ENCODE measurements at regions not wholly inside any gene's neighbourhood (a gene's known extent, or its start where the extent isn't known, plus 50 kb on each side); places are given as distances from the start of the nearest gene placed in this dataset.
A peak's percentile ranks its signal among the peaks of the same experiment; 100 is the strongest.

DNA sequence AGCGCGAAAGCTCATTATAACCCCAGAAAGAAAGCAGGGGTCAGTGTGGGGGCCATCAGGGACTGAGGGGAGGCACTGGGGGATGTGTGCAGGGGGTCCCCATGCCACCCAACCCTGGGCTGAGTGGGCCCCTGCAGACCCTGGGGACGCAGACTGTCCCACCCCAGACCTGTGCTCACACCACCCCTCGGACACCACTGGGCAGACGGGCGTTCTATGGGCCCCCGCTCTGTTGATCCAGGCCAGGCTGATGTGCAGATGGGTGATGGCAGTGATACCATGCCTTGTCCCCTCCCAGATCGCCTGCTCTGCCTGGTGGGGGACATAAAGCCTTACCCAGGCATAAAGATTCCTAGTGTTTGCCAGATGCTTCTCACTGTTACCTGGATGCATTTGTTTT is 259.7 kb upstream of the TLE3 start:
- DNase-seq (ENCODE audit: low read depth, low spot score) = no peak
- no peak overlapping the region for H3K4me3 ChIP-seq (ENCODE audit: low read depth, low read length)
- TF ChIP-seq, protein P1, sequence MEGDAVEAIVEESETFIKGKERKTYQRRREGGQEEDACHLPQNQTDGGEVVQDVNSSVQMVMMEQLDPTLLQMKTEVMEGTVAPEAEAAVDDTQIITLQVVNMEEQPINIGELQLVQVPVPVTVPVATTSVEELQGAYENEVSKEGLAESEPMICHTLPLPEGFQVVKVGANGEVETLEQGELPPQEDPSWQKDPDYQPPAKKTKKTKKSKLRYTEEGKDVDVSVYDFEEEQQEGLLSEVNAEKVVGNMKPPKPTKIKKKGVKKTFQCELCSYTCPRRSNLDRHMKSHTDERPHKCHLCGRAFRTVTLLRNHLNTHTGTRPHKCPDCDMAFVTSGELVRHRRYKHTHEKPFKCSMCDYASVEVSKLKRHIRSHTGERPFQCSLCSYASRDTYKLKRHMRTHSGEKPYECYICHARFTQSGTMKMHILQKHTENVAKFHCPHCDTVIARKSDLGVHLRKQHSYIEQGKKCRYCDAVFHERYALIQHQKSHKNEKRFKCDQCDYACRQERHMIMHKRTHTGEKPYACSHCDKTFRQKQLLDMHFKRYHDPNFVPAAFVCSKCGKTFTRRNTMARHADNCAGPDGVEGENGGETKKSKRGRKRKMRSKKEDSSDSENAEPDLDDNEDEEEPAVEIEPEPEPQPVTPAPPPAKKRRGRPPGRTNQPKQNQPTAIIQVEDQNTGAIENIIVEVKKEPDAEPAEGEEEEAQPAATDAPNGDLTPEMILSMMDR (IDR thresholded peaks at IDR 0.05; ENCODE audit: low read depth, low read length) = no peak
- in situ Hi-C loops (cut with HindIII; ENCODE audit: low sequenced_read_pairs) = no loop called here

DNA sequence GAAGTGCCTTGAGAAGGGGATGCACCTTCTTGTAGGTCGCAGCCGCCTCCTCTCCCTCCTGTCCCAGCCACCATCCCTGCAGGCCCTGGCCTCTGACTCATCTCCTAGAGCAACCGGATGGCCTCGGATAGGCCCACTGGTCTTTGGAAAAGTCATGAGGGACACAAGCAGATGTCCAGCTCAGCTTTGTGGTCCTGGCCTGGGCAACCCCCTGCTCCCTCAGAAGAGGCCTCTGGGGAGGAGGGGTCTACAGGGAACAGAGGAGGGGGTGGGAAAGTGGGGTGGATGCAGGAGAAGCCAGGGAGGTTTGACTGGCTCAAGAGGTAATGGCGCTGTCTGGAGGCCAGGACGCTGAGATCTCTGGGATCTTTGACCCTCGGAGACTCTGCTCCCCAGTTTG is 259.2 kb upstream of the TLE3 start:
- in situ Hi-C loops (cut with HindIII; ENCODE audit: low sequenced_read_pairs) = no loop called here
- no peak overlapping the region for H3K4me3 ChIP-seq (ENCODE audit: low read depth, low read length)
- no peak for DNase-seq (ENCODE audit: low read depth, low spot score)
- TF ChIP-seq, protein P1 (IDR thresholded peaks at IDR 0.05; ENCODE audit: low read depth, low read length) = no peak

DNA sequence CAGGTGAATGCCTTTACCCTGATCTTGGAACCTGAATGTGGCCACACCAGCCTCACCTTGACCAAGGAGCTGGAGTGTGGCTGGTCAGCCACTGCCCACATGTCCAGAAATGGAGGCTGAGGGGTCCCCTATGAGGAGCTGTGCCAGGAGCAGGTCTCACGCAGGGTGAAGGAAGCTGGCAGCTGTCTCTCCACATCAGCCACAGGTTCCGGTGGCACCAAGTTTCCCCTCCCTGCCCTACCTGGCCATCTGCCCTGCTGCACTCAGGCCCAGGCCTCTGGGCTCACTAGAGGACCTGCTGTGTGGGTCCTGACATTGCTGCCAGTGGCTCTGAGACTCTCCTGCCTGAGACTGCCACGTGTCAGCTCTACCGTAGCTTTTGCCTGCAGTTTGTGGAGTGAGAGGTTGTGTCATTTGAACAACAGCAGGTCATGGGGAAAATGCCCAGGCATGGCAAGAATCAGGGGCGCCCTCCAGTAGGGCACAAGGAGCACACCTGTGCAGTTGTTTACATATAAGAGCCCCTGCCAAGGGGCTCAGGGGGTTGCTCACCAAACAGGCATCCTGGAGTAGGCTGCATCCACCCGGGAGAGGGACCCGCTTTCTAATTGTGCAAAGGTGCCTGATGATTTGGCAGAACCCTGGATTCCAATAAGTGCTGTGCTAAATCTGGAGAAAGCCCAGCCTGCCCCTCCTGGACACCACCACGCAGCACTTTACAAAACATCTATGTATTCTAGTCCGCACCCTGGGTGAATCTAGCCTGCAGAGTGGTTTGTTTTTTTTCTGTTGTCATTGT is 258.5 kb upstream of the TLE3 start:
- TF ChIP-seq, protein P1 (IDR thresholded peaks at IDR 0.05; ENCODE audit: low read depth, low read length) = no peak
- H3K4me3 ChIP-seq (ENCODE audit: low read depth, low read length) = no peak overlapping the region
- in situ Hi-C loops (cut with HindIII; ENCODE audit: low sequenced_read_pairs) = no loop called here
- no peak for DNase-seq (ENCODE audit: low read depth, low spot score)

DNA sequence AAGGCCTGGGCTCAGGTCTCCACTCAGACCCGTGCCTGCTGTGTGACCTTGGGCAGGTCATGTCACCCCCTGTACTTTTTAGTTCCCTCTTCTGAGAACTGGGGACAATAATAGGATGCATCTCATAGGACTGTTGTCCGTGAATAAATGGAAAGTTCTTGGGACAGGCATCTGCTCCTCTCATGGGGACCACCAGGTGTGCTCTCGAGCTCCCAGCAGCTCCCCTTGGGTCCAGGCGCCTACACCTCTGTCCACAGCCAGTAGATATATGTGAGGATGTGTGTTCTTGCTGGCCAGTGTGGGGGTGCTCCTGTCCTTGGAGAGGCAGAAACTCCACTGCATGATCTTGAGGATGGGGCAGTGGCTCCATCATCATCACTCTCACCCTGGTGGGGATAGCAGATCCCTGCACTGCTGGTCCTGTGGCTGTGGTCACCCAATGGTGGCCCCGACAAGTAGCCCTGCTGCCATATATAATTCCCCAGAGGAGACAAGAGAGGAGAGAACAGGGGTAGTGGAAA is 257.6 kb upstream of the TLE3 start:
- in situ Hi-C loops (cut with HindIII; ENCODE audit: low sequenced_read_pairs) = no loop called here
- no peak overlapping the region for H3K4me3 ChIP-seq (ENCODE audit: low read depth, low read length)
- no peak for DNase-seq (ENCODE audit: low read depth, low spot score)
- TF ChIP-seq, protein P1 (IDR thresholded peaks at IDR 0.05; ENCODE audit: low read depth, low read length) = peak; percentile 33

DNA sequence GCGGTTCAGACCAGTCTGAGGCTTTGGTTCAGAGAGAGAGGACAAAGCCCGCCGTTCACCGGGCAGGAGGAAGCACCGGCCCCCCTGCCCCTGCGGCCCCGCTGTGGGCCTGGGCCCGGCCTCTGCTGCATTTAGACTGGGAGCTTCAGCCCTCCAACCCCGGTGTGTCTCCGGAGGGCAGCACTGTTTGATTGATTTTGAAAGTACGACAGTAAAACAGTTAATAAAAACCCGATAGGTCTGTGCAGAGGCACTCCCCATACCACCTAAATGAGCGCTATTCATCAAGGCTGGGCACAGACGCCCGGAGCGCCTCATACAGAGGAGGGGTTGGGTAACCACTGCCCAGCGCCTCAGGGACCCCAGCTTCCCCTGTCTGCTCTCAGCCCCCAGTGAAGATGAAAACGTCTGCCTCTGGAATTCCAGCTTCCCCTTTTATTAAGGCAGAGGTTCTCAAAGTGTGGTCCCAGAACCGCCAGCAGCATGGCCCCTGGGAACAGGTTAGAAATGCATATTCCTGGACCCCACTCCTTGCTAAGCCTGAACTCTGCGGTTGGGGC is 256.7 kb upstream of the TLE3 start:
- H3K4me3 ChIP-seq (ENCODE audit: low read depth, low read length) = no peak overlapping the region
- DNase-seq (ENCODE audit: low read depth, low spot score) = no peak
- in situ Hi-C loops (cut with HindIII; ENCODE audit: low sequenced_read_pairs) = no loop called here
- TF ChIP-seq, protein P1 (IDR thresholded peaks at IDR 0.05; ENCODE audit: low read depth, low read length) = no peak

DNA sequence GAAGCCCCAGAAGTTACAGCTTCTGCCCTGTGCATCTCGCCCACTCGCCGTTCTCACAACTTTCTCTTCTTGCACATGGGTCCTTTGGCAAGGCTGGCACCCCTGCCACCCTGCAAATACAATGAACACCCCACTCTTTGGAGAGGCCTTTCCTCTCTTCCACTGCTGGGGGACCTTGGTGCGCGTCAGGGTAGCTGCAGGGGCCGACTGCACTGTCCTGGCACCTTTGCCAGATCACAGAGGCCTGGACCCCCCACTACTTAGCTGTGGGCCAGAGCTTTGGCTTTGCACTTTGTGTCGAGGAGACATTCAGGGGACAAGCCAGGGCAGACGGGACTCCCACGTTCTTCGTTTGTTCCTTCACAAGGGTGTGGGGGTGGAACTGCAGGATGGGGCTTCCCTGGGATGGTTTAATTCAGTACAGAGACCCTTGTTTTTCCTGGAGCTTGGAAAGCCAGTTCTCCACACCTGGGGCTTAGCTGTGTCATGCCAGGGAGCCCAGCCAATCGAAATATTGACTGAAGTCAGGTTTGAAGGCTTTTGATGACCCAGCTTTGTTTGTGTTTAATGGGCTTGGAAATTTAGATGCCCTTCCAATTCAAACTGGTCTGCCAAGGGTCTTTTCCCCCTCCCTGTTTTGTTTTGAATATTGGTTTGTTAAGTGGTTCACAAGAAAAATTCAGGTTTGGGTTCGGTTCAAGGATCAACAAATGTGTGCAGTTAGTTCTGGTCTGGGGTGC is 256.1 kb upstream of the TLE3 start:
- DNase-seq (ENCODE audit: low read depth, low spot score) = no peak
- in situ Hi-C loops (cut with HindIII; ENCODE audit: low sequenced_read_pairs) = no loop called here
- TF ChIP-seq, protein P1 (IDR thresholded peaks at IDR 0.05; ENCODE audit: low read depth, low read length) = no peak
- no peak overlapping the region for H3K4me3 ChIP-seq (ENCODE audit: low read depth, low read length)
